ENCODE measurements at regions not wholly inside any gene's neighbourhood (a gene's known extent, or its start where the extent isn't known, plus 50 kb on each side); places are given as distances from the start of the nearest gene placed in this dataset.

DNA sequence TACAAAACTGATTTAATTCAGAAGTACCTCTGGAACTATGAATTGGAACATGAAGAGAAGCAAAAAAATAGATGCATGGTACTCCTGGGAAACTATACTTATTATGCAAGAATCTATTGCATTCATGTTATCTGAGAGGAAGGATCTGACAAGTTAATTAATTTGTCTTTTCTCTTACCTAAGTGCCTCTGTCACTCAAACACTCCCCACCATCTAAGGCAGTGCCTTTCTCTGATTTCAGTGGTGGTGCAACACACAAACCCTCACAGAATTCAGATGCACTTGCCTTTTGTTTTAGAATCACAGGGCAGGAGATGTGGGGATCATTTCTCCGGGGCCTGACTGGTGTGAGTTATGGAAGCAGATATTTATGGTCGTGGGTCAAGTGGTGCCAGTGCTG, 52.5 kb upstream of the C9orf72 start:
- Histone ChIP-seq H3K27me3 (no peaks in the 10 kb centered on the region), H3K4me1 (no peaks in the 10 kb centered on the region)

GRCh38 chr9:27626244-27627187, 53.2 kb upstream of the C9orf72 start:
- Histone ChIP-seq H3K27ac (replicated peaks in 1 of 4) (no peak overlapping the region), H3K4me1 (no peaks in the 10 kb centered on the region), H3K4me3 (no peak overlapping the region), H3K9me3 (no peaks in the 10 kb centered on the region), H3K36me3 (no peaks in the 10 kb centered on the region), H3K27me3 (no peaks in the 10 kb centered on the region)
- 58% methylated on average over 8 of the region's 8 CpGs for WGBS
- no peak for DNase-seq (ENCODE audit: extremely low spot score)
- intact Hi-C loops (cut with DNase I), result no loop called here
- TF ChIP-seq EP300 (IDR thresholded peaks at IDR 0.05) (no peak), POLR2A (IDR thresholded peaks at IDR 0.05; ENCODE audit: low read depth) (no peak), CTCF (IDR thresholded peaks at IDR 0.05) (no peak), POLR2AphosphoS5 (IDR thresholded peaks at IDR 0.05) (no peak)

More for the DNA sequence above, 52.5 kb upstream of the C9orf72 start:
- intact Hi-C loops (cut with DNase I), result no loop called here
- Histone ChIP-seq H3K36me3 (no peaks in the 10 kb centered on the region), H3K9me3 (no peaks in the 10 kb centered on the region), H3K4me3 (no peak overlapping the region), H3K27ac (replicated peaks in 1 of 4) (no peak overlapping the region)
- TF ChIP-seq CTCF (IDR thresholded peaks at IDR 0.05), result no peak
- no peak for TF ChIP-seq EP300 (IDR thresholded peaks at IDR 0.05)
- no peak for TF ChIP-seq POLR2A (IDR thresholded peaks at IDR 0.05; ENCODE audit: low read depth)
- TF ChIP-seq POLR2AphosphoS5 (IDR thresholded peaks at IDR 0.05), result no peak
- 92% methylated on average over 2 of the region's 2 CpGs for WGBS
- DNase-seq (ENCODE audit: extremely low spot score), result no peak

DNA sequence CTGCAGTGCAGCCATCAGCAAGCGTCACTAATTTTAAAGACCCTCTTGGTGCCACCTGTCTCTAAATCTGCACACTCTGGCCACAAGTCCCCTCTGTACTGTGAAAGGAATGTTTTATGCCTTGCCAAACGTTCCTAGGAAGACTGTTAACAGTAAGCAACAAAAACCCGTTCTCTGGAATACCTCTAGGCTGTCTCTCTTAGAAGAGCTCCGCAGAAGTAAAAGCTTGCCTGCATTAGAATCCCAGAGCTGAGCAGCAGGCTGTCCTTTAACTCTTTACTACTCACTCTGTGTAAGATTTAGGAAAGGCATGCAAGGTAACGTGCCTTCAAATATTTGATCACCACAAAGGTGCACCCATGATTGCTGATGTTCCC, 53.9 kb upstream of the C9orf72 start:
- 42% methylated on average over 5 of the region's 5 CpGs for WGBS
- Histone ChIP-seq H3K27me3 (no peaks in the 10 kb centered on the region), H3K9me3 (no peaks in the 10 kb centered on the region), H3K27ac (replicated peaks in 1 of 4) (no peak overlapping the region), H3K4me1 (no peaks in the 10 kb centered on the region), H3K36me3 (no peaks in the 10 kb centered on the region), H3K4me3 (no peak overlapping the region)
- DNase-seq (ENCODE audit: extremely low spot score), result no peak
- no peak for TF ChIP-seq CTCF (IDR thresholded peaks at IDR 0.05)
- no peak for TF ChIP-seq POLR2A (IDR thresholded peaks at IDR 0.05; ENCODE audit: low read depth)
- no peak for TF ChIP-seq POLR2AphosphoS5 (IDR thresholded peaks at IDR 0.05)
- TF ChIP-seq EP300 (IDR thresholded peaks at IDR 0.05), result no peak
- intact Hi-C loops (cut with DNase I), result no loop called here

DNA sequence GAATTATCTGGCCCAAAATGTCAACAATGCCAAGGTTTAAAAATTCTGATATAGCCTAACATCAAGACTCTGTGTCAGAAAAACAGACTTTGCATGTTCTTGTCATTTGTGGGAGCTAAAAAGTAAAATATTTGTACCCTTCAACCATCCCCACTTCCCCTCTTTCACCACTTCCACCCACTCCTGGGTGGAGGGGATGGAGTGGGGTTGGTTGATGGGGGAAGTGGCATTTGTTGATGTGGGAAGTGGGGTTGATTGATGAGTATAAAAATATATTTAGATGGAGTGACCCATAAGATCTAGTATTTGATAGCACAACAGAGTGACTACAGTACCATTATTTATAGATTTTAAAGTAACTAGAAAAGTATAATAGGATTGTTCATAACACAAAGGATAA, 55.0 kb upstream of the C9orf72 start:
- DNase-seq (ENCODE audit: extremely low spot score), result no peak
- Histone ChIP-seq H3K4me1 (no peaks in the 10 kb centered on the region), H3K9me3 (no peaks in the 10 kb centered on the region), H3K27ac (replicated peaks in 1 of 4) (no peak overlapping the region), H3K27me3 (peaks cover 0 to 5% (median 0%) of the 10 kb centered on the region in 4 donors), H3K4me3 (no peak overlapping the region), H3K36me3 (no peaks in the 10 kb centered on the region)
- intact Hi-C loops (cut with DNase I), result no loop called here
- TF ChIP-seq EP300 (IDR thresholded peaks at IDR 0.05) (no peak), CTCF (IDR thresholded peaks at IDR 0.05) (no peak), POLR2AphosphoS5 (IDR thresholded peaks at IDR 0.05) (no peak), POLR2A (IDR thresholded peaks at IDR 0.05; ENCODE audit: low read depth) (no peak)

Data from esophagus muscularis mucosa (tissue), 4 donors.